Testis (tissue), 2 donors: ENCODE measurements at regions not wholly inside any gene's neighbourhood (a gene's known extent, or its start where the extent isn't known, plus 50 kb on each side); places are given as distances from the start of the nearest gene placed in this dataset.

ENCODE experiments used
- DNase-seq: peaks from one replicate; pipeline ENCODE4 v3.0.0-alpha.2; 2019
- H3K27ac ChIP-seq, 2 donors: fragments of 200-600 bp; sonication (generic); one replicate each; pipeline ENCODE4 v1.5.1; 2019
- H3K27me3 ChIP-seq: fragments of 200-600 bp; sonication (generic); one replicate; pipeline ENCODE4 v1.5.1; 2019
- H3K36me3 ChIP-seq: fragments of 200-600 bp; sonication (generic); one replicate; pipeline ENCODE4 v1.5.1; 2017; ENCODE audit warnings: low read depth; ENCODE audit errors: missing control alignments
- H3K4me1 ChIP-seq: fragments of 200-600 bp; sonication (generic); one replicate; pipeline ENCODE4 v1.5.1; 2019
- H3K4me3 ChIP-seq, 2 donors: fragments of 200-600 bp; sonication (generic); one replicate each; pipeline ENCODE4 v1.5.1; 2017 to 2019
- H3K9me3 ChIP-seq: fragments of 200-600 bp; sonication (generic); one replicate; pipeline ENCODE4 v1.5.1; 2017
- POLR2A ChIP-seq: fragments of 450-650 bp; IDR thresholded peaks from one replicate; pipeline ENCODE4 v1.6.1; 2017; ENCODE audit warnings: antibody characterized with exemption, mild to moderate bottlenecking, moderate library complexity
- WGBS, 2 donors: methylation state at CpG; one replicate each; pipeline ENCODE4 v1.1.5; 2018; 5-methylcytosine and 5-hydroxymethylcytosine counted together
- intact Hi-C: fragments of 100-400 bp; cut with DNase I; formaldehyde crosslinking; loops from one replicate; pipeline ENCODE4 v1.15.1; 2023; ENCODE audit warnings: low total_unique reads
- TF ChIP-seq, protein P1 (sequence below), 3 experiments: fragments of 450-650 bp in 2 of 3; fragments of 200-600 bp in 1 of 3; sonication (generic) in 1 of 3; IDR thresholded peaks; one replicate each; pipeline ENCODE4 v1.5.1; 2016 to 2019; ENCODE audit warnings: antibody characterized with exemption in 3 of 3, mild to moderate bottlenecking in 2 of 3, moderate library complexity in 1 of 3

DNA sequence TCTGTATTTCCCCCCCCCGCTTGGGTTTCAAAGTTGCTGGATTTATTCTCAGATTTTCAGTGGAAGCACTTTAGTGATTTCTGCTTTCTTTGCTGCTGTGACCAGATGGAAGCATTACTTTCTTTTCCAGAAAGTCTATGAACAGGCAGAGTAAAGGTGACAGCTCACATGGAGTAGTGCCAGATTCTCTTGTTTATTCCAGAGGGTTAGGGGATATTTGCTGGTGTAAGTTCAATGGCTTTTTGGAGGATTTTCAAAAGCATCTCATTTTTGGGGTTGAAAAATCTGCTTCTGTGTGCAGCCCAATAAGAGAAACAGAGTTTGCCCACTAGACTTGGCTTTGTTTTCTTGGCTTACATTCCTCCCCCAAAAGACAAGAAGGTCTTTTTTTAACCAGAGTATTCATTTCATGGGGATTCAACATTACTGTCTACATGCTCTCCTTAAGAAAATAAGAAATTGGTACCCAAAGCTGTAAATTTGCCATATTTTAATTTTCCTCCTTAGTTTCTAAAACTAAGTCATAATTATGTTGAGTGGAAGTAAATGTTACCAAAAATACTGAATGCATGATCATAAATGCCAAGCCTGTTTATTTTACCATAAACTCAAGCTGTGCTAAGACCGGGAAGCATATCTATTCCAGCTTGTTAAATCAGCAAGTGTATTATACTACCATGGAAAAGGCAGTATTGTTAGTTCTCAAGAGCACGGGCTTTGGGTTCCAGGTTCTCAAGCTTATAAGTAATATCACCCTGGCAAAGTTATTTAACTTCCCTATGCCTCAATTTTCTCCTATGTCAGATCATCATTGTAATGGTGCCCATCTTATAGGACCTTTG is 557.2 kb downstream of the CPS1 start:
- Histone ChIP-seq H3K27ac (no peak overlapping the region), H3K4me3 (no peak overlapping the region), H3K9me3 (no peaks in the 10 kb centered on the region), H3K4me1 (no peaks in the 10 kb centered on the region), H3K27me3 (no peaks in the 10 kb centered on the region), H3K36me3 (no peaks in the 10 kb centered on the region)
- intact Hi-C loops = no loop called here
- no peak for DNase-seq
- no peak for TF ChIP-seq POLR2A
- TF ChIP-seq, protein P1, sequence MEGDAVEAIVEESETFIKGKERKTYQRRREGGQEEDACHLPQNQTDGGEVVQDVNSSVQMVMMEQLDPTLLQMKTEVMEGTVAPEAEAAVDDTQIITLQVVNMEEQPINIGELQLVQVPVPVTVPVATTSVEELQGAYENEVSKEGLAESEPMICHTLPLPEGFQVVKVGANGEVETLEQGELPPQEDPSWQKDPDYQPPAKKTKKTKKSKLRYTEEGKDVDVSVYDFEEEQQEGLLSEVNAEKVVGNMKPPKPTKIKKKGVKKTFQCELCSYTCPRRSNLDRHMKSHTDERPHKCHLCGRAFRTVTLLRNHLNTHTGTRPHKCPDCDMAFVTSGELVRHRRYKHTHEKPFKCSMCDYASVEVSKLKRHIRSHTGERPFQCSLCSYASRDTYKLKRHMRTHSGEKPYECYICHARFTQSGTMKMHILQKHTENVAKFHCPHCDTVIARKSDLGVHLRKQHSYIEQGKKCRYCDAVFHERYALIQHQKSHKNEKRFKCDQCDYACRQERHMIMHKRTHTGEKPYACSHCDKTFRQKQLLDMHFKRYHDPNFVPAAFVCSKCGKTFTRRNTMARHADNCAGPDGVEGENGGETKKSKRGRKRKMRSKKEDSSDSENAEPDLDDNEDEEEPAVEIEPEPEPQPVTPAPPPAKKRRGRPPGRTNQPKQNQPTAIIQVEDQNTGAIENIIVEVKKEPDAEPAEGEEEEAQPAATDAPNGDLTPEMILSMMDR (IDR thresholded peaks at IDR 0.05) = no peak
- 50 to 59% methylated on average over 3 of the region's 3 CpGs for WGBS, 2 donors

DNA sequence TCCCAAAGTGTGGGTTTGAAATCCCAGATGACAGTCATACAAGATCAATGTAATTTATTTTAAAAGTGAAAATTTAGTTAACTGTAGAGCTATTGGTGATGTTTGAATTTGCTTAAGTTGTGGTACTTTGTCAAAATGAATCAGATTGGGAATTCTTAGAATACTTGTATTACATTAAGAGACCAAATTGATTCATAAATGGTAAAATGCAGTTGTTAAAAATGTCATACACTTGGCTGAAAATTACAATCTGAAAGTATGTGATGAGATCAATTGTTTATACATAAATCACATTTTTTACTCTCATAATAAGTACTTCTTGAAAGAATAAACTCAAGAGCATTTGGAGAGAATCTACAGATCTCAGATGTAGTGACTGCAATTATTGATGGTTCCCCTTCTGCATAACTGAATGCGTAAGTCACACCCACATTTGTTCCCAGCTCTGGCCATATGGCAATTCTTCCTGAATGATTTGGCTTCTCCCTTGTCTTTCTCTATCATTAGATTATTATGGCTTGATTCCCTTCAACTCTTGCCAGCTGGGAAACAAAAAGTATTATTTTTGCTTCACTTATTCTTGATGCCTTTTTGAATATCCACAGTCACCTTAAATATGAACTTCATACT is 558.5 kb downstream of the CPS1 start:
- intact Hi-C loops = no loop called here
- TF ChIP-seq, protein P1 (IDR thresholded peaks at IDR 0.05) = no peak
- TF ChIP-seq POLR2A = no peak
- Histone ChIP-seq H3K36me3 (no peaks in the 10 kb centered on the region), H3K9me3 (no peaks in the 10 kb centered on the region), H3K4me3 (no peak overlapping the region), H3K4me1 (no peaks in the 10 kb centered on the region), H3K27me3 (no peaks in the 10 kb centered on the region), H3K27ac (no peak overlapping the region)
- 79 to 82% methylated on average over 1 of the region's 1 CpG for whole genome bisulfite sequencing, 2 donors
- DNase-seq = no peak

DNA sequence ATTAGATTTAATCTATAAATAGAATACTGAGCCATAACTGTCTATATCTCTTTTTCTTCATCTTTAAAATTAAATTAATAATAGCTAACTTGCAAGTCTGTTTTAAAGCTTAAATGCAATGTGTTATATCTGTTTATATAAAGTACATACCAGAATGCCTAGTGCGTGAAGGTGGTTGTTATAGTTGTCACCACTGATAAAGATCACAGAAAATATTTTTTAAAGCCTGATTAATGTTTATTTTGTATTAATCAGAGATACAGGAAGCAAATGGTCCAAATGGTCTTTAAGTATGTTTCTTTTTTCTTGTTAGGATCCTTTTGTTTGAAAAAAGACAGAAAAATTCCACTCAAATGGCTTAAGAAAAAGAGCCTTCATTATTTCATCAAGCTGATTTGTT is 560.6 kb downstream of the CPS1 start:
- no peak overlapping the region for H3K4me3 ChIP-seq
- H3K9me3 ChIP-seq = no peaks in the 10 kb centered on the region
- intact Hi-C loops = no loop called here
- H3K36me3 ChIP-seq = no peaks in the 10 kb centered on the region
- H3K27me3 ChIP-seq = no peaks in the 10 kb centered on the region
- no peak for DNase-seq
- no peak overlapping the region for H3K27ac ChIP-seq
- TF ChIP-seq, protein P1 (IDR thresholded peaks at IDR 0.05) = no peak
- no peak for TF ChIP-seq POLR2A
- H3K4me1 ChIP-seq = no peaks in the 10 kb centered on the region
- WGBS, 2 donors = 84 to 96% methylated on average over 1 of the region's 1 CpG

DNA sequence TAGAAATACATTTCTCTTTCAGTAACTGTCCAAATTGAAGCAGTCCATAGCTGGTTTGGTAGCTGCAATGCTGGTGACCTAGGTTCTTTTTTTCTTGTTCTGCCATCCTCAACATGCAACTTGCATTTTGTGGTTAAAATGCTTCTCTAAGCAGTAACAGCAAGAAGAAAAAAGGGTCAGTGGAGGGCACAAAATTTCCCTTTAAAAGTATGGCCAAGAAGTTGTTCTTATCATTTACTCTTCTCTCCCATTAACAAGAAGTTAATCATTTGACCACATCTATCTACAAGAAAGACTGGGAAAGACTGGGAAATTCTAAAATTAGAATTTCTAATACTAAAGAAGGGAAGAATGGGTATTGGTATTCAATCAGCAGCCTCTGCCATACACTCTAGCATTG is 569.9 kb downstream of the CPS1 start:
- no peak overlapping the region for H3K4me3 ChIP-seq
- H3K36me3 ChIP-seq = no peaks in the 10 kb centered on the region
- intact Hi-C loops = no loop called here
- no peaks in the 10 kb centered on the region for H3K9me3 ChIP-seq
- H3K27me3 ChIP-seq = no peaks in the 10 kb centered on the region
- no peaks in the 10 kb centered on the region for H3K4me1 ChIP-seq
- no peak overlapping the region for H3K27ac ChIP-seq
- TF ChIP-seq POLR2A = no peak
- TF ChIP-seq, protein P1 (IDR thresholded peaks at IDR 0.05) = no peak
- no peak for DNase-seq
